BLaER1 (cell line): ENCODE measurements at regions not wholly inside any gene's neighbourhood (a gene's known extent, or its start where the extent isn't known, plus 50 kb on each side); places are given as distances from the start of the nearest gene placed in this dataset.

Experiments
- H3K27ac ChIP-seq: shearing (Covaris generic); formaldehyde crosslinking; 2 replicates; pipeline ENCODE4 v1.8.1; 2022
- H3K27me3 ChIP-seq: shearing (Covaris generic); formaldehyde crosslinking; 2 replicates; pipeline ENCODE4 v1.8.1; 2022
- H3K36me3 ChIP-seq: shearing (Covaris generic); formaldehyde crosslinking; 2 replicates; pipeline ENCODE4 v1.8.1; 2022
- H3K4me1 ChIP-seq: shearing (Covaris generic); formaldehyde crosslinking; 2 replicates; pipeline ENCODE4 v1.8.1; 2022
- H3K4me2 ChIP-seq: shearing (Covaris generic); formaldehyde crosslinking; 2 replicates; pipeline ENCODE4 v1.8.1; 2022
- H3K4me3 ChIP-seq: shearing (Covaris generic); formaldehyde crosslinking; 2 replicates; pipeline ENCODE4 v1.8.1; 2022
- H3K9ac ChIP-seq: shearing (Covaris generic); formaldehyde crosslinking; 2 replicates; pipeline ENCODE4 v1.8.1; 2022
- H3K9me3 ChIP-seq: shearing (Covaris generic); formaldehyde crosslinking; 2 replicates; pipeline ENCODE4 v1.8.1; 2022
- H4K20me1 ChIP-seq: shearing (Covaris generic); formaldehyde crosslinking; 2 replicates; pipeline ENCODE4 v1.8.1; 2022
- Cebpa-rat ChIP-seq: shearing (Covaris generic); IDR thresholded peaks from 2 replicates; pipeline ENCODE4 v1.8.1; 2022

GRCh38 chr6:164185471-164185871, 771.0 kb downstream of the QKI start:
- Histone ChIP-seq H3K4me2 (no peak overlapping the region), H3K9me3 (no peaks in the 10 kb centered on the region; the same call in 1 of the 2 replicates), H3K4me3 (no peak overlapping the region), H4K20me1 (no peaks in the 10 kb centered on the region), H3K9ac (no peak overlapping the region), H3K4me1 (0 out of 2 replicates have a peak, but pooled peaks cover 6% of the 10 kb centered on the region), H3K27ac (no peak overlapping the region), H3K36me3 (no peaks in the 10 kb centered on the region), H3K27me3 (no peaks in the 10 kb centered on the region)
- TF ChIP-seq Cebpa-rat = no peak

DNA sequence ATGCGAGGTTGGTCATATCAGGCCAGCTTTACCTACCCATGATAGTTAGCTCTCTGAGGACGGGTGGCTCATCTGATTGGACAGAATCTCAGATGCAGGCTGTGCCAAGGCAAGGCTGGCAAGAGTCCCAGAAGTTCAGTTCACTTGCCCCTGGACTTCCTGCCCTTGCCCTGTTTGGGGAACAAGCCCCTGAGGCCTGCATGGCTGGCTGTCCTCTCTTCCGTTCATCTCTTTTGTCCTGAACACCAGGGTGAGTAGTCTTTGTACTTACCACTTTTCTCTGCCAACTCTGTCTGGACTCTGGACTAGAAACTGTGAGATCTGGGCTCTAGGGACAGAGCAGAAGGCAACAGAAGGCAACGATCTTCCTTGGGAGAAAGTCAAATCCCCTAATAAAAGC, 769.9 kb downstream of the QKI start:
- H3K4me1 ChIP-seq = no peaks in the 10 kb centered on the region
- no peaks in the 10 kb centered on the region; the same call in 1 of the 2 replicates for H3K9me3 ChIP-seq
- no peak overlapping the region for H3K4me2 ChIP-seq
- no peaks in the 10 kb centered on the region for H3K36me3 ChIP-seq
- H3K27me3 ChIP-seq = no peaks in the 10 kb centered on the region
- H3K4me3 ChIP-seq = no peak overlapping the region
- no peak overlapping the region for H3K27ac ChIP-seq
- H4K20me1 ChIP-seq = no peaks in the 10 kb centered on the region
- no peak for TF ChIP-seq Cebpa-rat
- H3K9ac ChIP-seq = no peak overlapping the region

- no peaks in the 10 kb centered on the region for H3K36me3 ChIP-seq
- no peaks in the 10 kb centered on the region; the same call in 1 of the 2 replicates for H3K9me3 ChIP-seq
- H4K20me1 ChIP-seq = no peaks in the 10 kb centered on the region
- no peak overlapping the region for H3K4me3 ChIP-seq
- no peak overlapping the region for H3K4me2 ChIP-seq
- H3K27ac ChIP-seq = no peak overlapping the region
- TF ChIP-seq Cebpa-rat = no peak
- H3K9ac ChIP-seq = no peak overlapping the region
- no peaks in the 10 kb centered on the region for H3K4me1 ChIP-seq
- no peaks in the 10 kb centered on the region for H3K27me3 ChIP-seq
Measured at GRCh38 chr6:164183556-164184123, 769.1 kb downstream of the QKI start.

- Histone ChIP-seq H3K4me1 (no peaks in the 10 kb centered on the region), H3K4me3 (no peak overlapping the region), H3K27ac (no peak overlapping the region), H3K36me3 (no peaks in the 10 kb centered on the region), H3K9ac (no peak overlapping the region), H3K27me3 (no peaks in the 10 kb centered on the region), H3K4me2 (no peak overlapping the region), H3K9me3 (no peaks in the 10 kb centered on the region; the same call in 1 of the 2 replicates), H4K20me1 (no peaks in the 10 kb centered on the region)
- no peak for TF ChIP-seq Cebpa-rat
Measured at GRCh38 chr6:164178679-164179332, 764.3 kb downstream of the QKI start.

- Histone ChIP-seq H3K27me3 (no peaks in the 10 kb centered on the region), H3K27ac (no peak overlapping the region), H3K4me1 (no peaks in the 10 kb centered on the region), H3K4me3 (no peak overlapping the region), H4K20me1 (no peaks in the 10 kb centered on the region), H3K9ac (no peak overlapping the region), H3K4me2 (no peak overlapping the region), H3K9me3 (peaks cover 5% of the 10 kb centered on the region; the same call in 1 of the 2 replicates), H3K36me3 (no peaks in the 10 kb centered on the region)
- TF ChIP-seq Cebpa-rat = no peak
Measured at GRCh38 chr6:164169355-164169754, 754.8 kb downstream of the QKI start.

DNA sequence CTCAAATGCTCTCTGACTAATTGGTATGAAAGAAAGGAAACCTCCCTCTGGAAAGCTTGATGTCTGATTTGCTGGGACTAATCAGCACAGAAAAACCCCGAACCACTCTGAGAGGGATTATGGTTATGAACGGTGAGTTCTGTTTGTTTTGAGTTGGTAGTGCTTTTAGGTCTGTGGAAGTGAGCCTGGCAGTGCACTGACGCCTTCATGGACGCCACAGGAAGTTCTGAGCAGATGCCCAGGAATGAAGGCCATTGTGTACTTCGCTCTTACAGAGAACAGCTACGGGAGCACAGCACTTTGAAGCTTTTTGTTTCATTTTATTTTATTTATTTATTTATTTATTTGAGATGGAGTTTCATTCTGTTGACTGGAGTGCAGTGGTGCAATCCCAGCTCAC, 754.1 kb downstream of the QKI start:
- H3K9ac ChIP-seq = no peak overlapping the region
- no peaks in the 10 kb centered on the region for H3K27me3 ChIP-seq
- no peak overlapping the region for H3K4me2 ChIP-seq
- H3K4me1 ChIP-seq = no peaks in the 10 kb centered on the region
- H3K4me3 ChIP-seq = no peak overlapping the region
- no peaks in the 10 kb centered on the region for H3K36me3 ChIP-seq
- no peak overlapping the region for H3K27ac ChIP-seq
- no peak for TF ChIP-seq Cebpa-rat
- H4K20me1 ChIP-seq = no peaks in the 10 kb centered on the region
- peaks cover 3% of the 10 kb centered on the region; the same call in 1 of the 2 replicates for H3K9me3 ChIP-seq

- Histone ChIP-seq H3K36me3 (no peaks in the 10 kb centered on the region), H3K27me3 (no peaks in the 10 kb centered on the region), H3K4me1 (no peaks in the 10 kb centered on the region), H4K20me1 (no peaks in the 10 kb centered on the region), H3K4me2 (no peak overlapping the region), H3K4me3 (no peak overlapping the region), H3K9me3 (no peaks in the 10 kb centered on the region), H3K9ac (no peak overlapping the region), H3K27ac (no peak overlapping the region)
- no peak for TF ChIP-seq Cebpa-rat
Measured at GRCh38 chr6:164167873-164168405, 753.4 kb downstream of the QKI start.

DNA sequence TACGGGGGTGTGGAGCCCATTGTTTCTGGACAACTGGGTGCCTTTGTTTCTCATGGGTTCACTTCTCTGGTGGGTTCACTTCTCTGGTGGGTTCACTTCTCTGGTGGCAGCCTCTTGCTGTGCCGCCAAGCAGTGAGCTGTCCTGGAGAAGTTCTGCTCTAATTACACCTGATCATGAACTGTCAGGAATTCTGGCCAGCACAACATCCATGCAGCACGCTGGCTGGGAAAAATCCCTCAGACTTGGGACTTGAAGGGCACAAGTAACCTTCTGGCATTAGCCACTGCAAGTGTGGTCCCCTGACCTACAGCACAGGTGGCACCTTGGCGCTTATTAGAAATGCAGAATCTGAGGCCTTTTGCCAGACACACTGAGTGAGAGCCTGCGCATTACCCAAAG, 752.5 kb downstream of the QKI start:
- Histone ChIP-seq H3K9ac (no peak overlapping the region), H3K4me2 (no peak overlapping the region), H3K4me3 (no peak overlapping the region), H4K20me1 (no peaks in the 10 kb centered on the region), H3K9me3 (no peaks in the 10 kb centered on the region), H3K27ac (no peak overlapping the region), H3K27me3 (no peaks in the 10 kb centered on the region), H3K36me3 (no peaks in the 10 kb centered on the region), H3K4me1 (no peaks in the 10 kb centered on the region)
- no peak for TF ChIP-seq Cebpa-rat

DNA sequence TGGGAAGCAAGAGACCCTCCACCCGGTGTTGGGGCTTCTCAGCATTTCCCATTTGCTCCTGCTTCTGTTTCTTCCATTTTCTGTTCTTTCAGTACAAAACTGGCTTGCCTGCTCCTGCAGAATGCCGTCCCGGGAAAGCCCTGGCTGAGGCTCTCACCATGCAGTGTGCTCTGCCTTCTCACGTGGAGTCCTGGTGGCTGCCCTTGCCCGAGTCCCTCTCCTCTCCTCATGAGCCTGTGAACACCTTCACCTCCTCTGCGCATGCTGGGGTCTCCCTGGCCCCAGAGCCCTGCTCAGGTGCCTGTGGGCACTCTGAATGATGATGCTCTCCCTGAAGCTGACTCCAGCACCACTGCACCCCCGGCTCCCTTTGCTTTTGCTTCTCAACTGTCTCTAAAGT, 752.0 kb downstream of the QKI start:
- Histone ChIP-seq H3K27ac (no peak overlapping the region), H3K36me3 (no peaks in the 10 kb centered on the region), H3K9ac (no peak overlapping the region), H3K4me1 (no peaks in the 10 kb centered on the region), H3K9me3 (no peaks in the 10 kb centered on the region), H3K4me3 (no peak overlapping the region), H3K4me2 (no peak overlapping the region), H3K27me3 (no peaks in the 10 kb centered on the region), H4K20me1 (no peaks in the 10 kb centered on the region)
- no peak for TF ChIP-seq Cebpa-rat

DNA sequence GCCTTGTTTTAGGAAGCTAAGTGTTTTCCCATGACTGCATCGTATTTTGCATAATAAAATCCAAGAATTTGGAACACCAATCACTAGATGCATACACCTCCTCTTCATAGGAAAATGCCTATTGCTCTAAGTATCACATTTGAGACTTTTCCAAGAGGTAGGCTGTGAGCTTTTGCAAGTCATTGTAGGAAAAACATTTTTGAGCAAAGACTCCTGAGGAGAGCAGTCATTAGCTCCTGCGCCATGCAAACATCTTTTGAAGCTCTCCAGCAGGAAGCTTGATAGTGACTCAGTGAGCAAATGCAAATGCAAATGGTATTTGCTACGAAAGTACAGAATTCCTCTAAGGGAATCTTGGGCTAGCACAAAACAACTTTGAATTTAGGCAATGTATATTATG, 750.4 kb downstream of the QKI start:
- H3K27me3 ChIP-seq = no peaks in the 10 kb centered on the region
- H3K36me3 ChIP-seq = no peaks in the 10 kb centered on the region
- no peak overlapping the region for H3K27ac ChIP-seq
- H3K4me1 ChIP-seq = no peaks in the 10 kb centered on the region
- no peak for TF ChIP-seq Cebpa-rat
- H3K4me2 ChIP-seq = no peak overlapping the region
- no peaks in the 10 kb centered on the region for H4K20me1 ChIP-seq
- H3K9ac ChIP-seq = no peak overlapping the region
- no peaks in the 10 kb centered on the region for H3K9me3 ChIP-seq
- no peak overlapping the region for H3K4me3 ChIP-seq
